ENCODE measurements at regions not wholly inside any gene's neighbourhood (a gene's known extent, or its start where the extent isn't known, plus 50 kb on each side); places are given as distances from the start of the nearest gene placed in this dataset.

DNA sequence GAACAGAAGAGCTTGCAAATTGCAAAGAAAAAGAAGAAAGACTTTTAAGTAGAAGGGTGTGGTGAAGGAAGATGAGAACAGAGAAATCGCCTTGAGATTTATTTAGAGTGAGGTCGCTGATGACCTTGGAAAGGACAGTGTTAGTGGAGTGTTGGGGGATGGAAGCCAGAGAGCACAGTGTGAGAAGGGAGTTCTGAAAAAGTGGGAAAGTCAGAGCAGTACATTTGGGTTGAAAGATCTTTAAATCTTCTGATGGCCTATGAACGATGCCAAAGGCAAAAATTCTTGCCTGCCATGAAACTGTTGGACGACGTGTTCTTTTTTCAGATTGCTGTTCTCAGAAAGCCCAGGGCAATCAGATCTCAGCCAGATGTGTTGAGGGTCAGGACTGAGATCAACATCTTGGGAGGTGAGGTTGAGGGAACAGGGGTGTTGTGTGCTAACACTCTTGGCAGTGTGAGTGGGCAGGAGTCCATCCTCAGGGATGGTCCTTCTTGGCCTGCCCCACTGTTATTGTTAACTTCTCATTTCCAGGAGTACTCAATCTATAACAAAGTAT is 330.1 kb downstream of the MAP2K6 start:
- no peak for FAIRE-seq
- H2AFZ ChIP-seq (ENCODE audit: low read length): no peak overlapping the region

More for the DNA sequence above, 330.1 kb downstream of the MAP2K6 start:
- Histone ChIP-seq H3K9ac (ENCODE audit: insufficient read depth, low read depth, low read length) (no peak overlapping the region), H3K9me3 (ENCODE audit: low read length) (peaks cover 78% of the 10 kb centered on the region), H3K4me2 (ENCODE audit: low read depth, low read length) (no peak overlapping the region), H3K79me2 (ENCODE audit: insufficient read depth, low read length) (no peaks in the 10 kb centered on the region), H3K27ac (ENCODE audit: extremely low read length, insufficient read depth, low read length) (no peak overlapping the region), H3K27me3 (ENCODE audit: control insufficient read depth in 1 of 2, insufficient read depth in 2 of 2, low read length in 2 of 2) (no peaks in the 10 kb centered on the region), H3K4me3 (replicated peaks in 1 of 3; ENCODE audit: insufficient read depth in 1 of 3, low read depth in 2 of 3, low read length in 3 of 3) (no peak overlapping the region), H3K4me1 (ENCODE audit: insufficient read depth, low read length) (no peaks in the 10 kb centered on the region), H3K36me3 (replicated peaks in 1 of 2; ENCODE audit: control insufficient read depth in 1 of 2, insufficient read depth in 2 of 2, low read length in 2 of 2) (no peaks in the 10 kb centered on the region), H4K20me1 (ENCODE audit: insufficient read depth, low read length) (no peaks in the 10 kb centered on the region)
- TF ChIP-seq ZNF264 (CRISPR knock-in tag; IDR thresholded peaks at IDR 0.05): no peak
- no peak for TF ChIP-seq IRX3 (CRISPR knock-in tag; IDR thresholded peaks at IDR 0.05; ENCODE audit: borderline replicate concordance, low read depth)
- TF ChIP-seq, protein P1, sequence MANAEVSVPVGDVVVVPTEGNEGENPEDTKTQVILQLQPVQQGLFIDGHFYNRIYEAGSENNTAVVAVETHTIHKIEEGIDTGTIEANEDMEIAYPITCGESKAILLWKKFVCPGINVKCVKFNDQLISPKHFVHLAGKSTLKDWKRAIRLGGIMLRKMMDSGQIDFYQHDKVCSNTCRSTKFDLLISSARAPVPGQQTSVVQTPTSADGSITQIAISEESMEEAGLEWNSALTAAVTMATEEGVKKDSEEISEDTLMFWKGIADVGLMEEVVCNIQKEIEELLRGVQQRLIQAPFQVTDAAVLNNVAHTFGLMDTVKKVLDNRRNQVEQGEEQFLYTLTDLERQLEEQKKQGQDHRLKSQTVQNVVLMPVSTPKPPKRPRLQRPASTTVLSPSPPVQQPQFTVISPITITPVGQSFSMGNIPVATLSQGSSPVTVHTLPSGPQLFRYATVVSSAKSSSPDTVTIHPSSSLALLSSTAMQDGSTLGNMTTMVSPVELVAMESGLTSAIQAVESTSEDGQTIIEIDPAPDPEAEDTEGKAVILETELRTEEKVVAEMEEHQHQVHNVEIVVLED (CRISPR knock-in tag; IDR thresholded peaks at IDR 0.05; ENCODE audit: borderline replicate concordance): no peak
- TF ChIP-seq, protein P2, sequence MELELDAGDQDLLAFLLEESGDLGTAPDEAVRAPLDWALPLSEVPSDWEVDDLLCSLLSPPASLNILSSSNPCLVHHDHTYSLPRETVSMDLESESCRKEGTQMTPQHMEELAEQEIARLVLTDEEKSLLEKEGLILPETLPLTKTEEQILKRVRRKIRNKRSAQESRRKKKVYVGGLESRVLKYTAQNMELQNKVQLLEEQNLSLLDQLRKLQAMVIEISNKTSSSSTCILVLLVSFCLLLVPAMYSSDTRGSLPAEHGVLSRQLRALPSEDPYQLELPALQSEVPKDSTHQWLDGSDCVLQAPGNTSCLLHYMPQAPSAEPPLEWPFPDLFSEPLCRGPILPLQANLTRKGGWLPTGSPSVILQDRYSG (CRISPR knock-in tag; IDR thresholded peaks at IDR 0.05): no peak
- TF ChIP-seq, protein P3, sequence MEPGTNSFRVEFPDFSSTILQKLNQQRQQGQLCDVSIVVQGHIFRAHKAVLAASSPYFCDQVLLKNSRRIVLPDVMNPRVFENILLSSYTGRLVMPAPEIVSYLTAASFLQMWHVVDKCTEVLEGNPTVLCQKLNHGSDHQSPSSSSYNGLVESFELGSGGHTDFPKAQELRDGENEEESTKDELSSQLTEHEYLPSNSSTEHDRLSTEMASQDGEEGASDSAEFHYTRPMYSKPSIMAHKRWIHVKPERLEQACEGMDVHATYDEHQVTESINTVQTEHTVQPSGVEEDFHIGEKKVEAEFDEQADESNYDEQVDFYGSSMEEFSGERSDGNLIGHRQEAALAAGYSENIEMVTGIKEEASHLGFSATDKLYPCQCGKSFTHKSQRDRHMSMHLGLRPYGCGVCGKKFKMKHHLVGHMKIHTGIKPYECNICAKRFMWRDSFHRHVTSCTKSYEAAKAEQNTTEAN (CRISPR knock-in tag; conservative IDR thresholded peaks at IDR 0.05): no peak
- no peak for TF ChIP-seq ZNF12 (CRISPR knock-in tag; IDR thresholded peaks at IDR 0.05)
- no peak for TF ChIP-seq AHR (CRISPR knock-in tag; IDR thresholded peaks at IDR 0.05)
- TF ChIP-seq NFRKB (IDR thresholded peaks at IDR 0.05): no peak
- TF ChIP-seq ZNF776 (CRISPR knock-in tag; IDR thresholded peaks at IDR 0.05): no peak
- TF ChIP-seq ARNT (IDR thresholded peaks at IDR 0.05): no peak
- no peak for TF ChIP-seq CHD4 (IDR thresholded peaks at IDR 0.05; ENCODE audit: borderline replicate concordance, low read length)
- no peak for TF ChIP-seq ATM (IDR thresholded peaks at IDR 0.05; ENCODE audit: borderline replicate concordance)
- TF ChIP-seq SMYD3 (CRISPR knock-in tag; IDR thresholded peaks at IDR 0.05): no peak
- TF ChIP-seq, protein P4, sequence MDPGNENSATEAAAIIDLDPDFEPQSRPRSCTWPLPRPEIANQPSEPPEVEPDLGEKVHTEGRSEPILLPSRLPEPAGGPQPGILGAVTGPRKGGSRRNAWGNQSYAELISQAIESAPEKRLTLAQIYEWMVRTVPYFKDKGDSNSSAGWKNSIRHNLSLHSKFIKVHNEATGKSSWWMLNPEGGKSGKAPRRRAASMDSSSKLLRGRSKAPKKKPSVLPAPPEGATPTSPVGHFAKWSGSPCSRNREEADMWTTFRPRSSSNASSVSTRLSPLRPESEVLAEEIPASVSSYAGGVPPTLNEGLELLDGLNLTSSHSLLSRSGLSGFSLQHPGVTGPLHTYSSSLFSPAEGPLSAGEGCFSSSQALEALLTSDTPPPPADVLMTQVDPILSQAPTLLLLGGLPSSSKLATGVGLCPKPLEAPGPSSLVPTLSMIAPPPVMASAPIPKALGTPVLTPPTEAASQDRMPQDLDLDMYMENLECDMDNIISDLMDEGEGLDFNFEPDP (CRISPR knock-in tag; conservative IDR thresholded peaks at IDR 0.05): no peak
- TF ChIP-seq ZNF24 (IDR thresholded peaks at IDR 0.05): no peak
- TF ChIP-seq, protein P5, sequence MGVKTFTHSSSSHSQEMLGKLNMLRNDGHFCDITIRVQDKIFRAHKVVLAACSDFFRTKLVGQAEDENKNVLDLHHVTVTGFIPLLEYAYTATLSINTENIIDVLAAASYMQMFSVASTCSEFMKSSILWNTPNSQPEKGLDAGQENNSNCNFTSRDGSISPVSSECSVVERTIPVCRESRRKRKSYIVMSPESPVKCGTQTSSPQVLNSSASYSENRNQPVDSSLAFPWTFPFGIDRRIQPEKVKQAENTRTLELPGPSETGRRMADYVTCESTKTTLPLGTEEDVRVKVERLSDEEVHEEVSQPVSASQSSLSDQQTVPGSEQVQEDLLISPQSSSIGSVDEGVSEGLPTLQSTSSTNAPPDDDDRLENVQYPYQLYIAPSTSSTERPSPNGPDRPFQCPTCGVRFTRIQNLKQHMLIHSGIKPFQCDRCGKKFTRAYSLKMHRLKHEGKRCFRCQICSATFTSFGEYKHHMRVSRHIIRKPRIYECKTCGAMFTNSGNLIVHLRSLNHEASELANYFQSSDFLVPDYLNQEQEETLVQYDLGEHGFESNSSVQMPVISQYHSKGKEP (CRISPR knock-in tag; IDR thresholded peaks at IDR 0.05): no peak
- no peak for TF ChIP-seq RBM22 (optimal IDR thresholded peaks at IDR 0.05; ENCODE audit: low read length)
- intact Hi-C loops (cut with micrococcal nuclease; ENCODE audit: unreplicated experiment) (no loop called here), in situ Hi-C loops (cut with HindIII; ENCODE audit: extremely low pct_ligation_motif_present, low pct_unique_long_range_greater_than_20kb) (no loop called here)
- WGBS (ENCODE audit: low lambda C conversion rate): 4% methylated on average over 5 of the region's 5 CpGs
- no peak for ATAC-seq
- no peak for DNase-seq (ENCODE audit: low spot score)
- BruUV-seq (replicated peaks): no TSS peak
- ChIA-PET CTCF (ENCODE audit: low intra/inter-chr PET ratio, low total read pairs) (no interaction called here), POLR2A (no interaction called here)

Measured in HepG2 (cell line).